Activated CD4-positive, alpha-beta memory T cell treated with anti-CD3 and anti-CD28 coated beads, Interleukin-2, amount 10 ng/mL, durations not matched to agents 7 days and 5 days (primary cell): ENCODE measurements at regions not wholly inside any gene's neighbourhood (a gene's known extent, or its start where the extent isn't known, plus 50 kb on each side); places are given as distances from the start of the nearest gene placed in this dataset.
"Not testable (repeated sequence)": the region's sequence is repeated elsewhere in the genome, so short reads cannot be mapped to it uniquely, and the experiment has no call there.

ENCODE experiments used
- CTCF ChIA-PET: fragments of 350-600 bp; sonication (Branson Sonifier 250); formaldehyde crosslinking; loops from one replicate; lab custom pipeline; 2021; ENCODE audit warnings: antibody characterized with exemption, inconsistent platforms; lab: Charles Lee
- POLR2A ChIA-PET: fragments of 350-600 bp; sonication (Branson Sonifier 250); formaldehyde crosslinking; loops from one replicate; lab custom pipeline; 2021; ENCODE audit warnings: antibody characterized with exemption; lab: Charles Lee
- DNase-seq: peaks from one replicate; pipeline ENCODE4 v3.0.0-alpha.2; 2020
- H3K27ac Mint-ChIP-seq: one replicate; pipeline ENCODE4 v1.8.0; 2021; ENCODE audit warnings: mild to moderate bottlenecking, mixed read lengths
- H3K27me3 Mint-ChIP-seq: one replicate; pipeline ENCODE4 v1.8.0; 2021; ENCODE audit warnings: mixed read lengths
- H3K36me3 Mint-ChIP-seq: one replicate; pipeline ENCODE4 v1.8.0; 2021; ENCODE audit warnings: low read depth, mixed read lengths
- H3K4me1 Mint-ChIP-seq: one replicate; pipeline ENCODE4 v1.8.0; 2021; ENCODE audit warnings: mixed read lengths
- H3K4me3 Mint-ChIP-seq: one replicate; pipeline ENCODE4 v1.8.0; 2021; ENCODE audit warnings: mild to moderate bottlenecking, mixed read lengths
- H3K9me3 Mint-ChIP-seq: one replicate; pipeline ENCODE4 v1.8.0; 2021; ENCODE audit warnings: mixed read lengths

GRCh38 chr14:30373053-30373452 lies 185.9 kb upstream of the G2E3 start:
- H3K27ac Mint-ChIP-seq: no peak overlapping the region
- H3K9me3 Mint-ChIP-seq: no peaks in the 10 kb centered on the region
- H3K4me1 Mint-ChIP-seq: no peaks in the 10 kb centered on the region
- no peak for DNase-seq
- no peak overlapping the region for H3K4me3 Mint-ChIP-seq
- CTCF ChIA-PET: interaction anchor here (2.2 kb wide), 1 partner anchor 11 kb away, joined by 6 read pairs; no protein-coding TSS in a partner anchor
- peaks cover 2% of the 10 kb centered on the region for H3K27me3 Mint-ChIP-seq
- no peaks in the 10 kb centered on the region for H3K36me3 Mint-ChIP-seq
- POLR2A ChIA-PET: no interaction called here

- no peaks in the 10 kb centered on the region for H3K9me3 Mint-ChIP-seq
- POLR2A ChIA-PET: no interaction called here
- no peak overlapping the region for H3K27ac Mint-ChIP-seq
- no peak overlapping the region for H3K4me3 Mint-ChIP-seq
- DNase-seq: no peak
- H3K4me1 Mint-ChIP-seq: no peaks in the 10 kb centered on the region
- H3K27me3 Mint-ChIP-seq: peaks cover 2% of the 10 kb centered on the region
- no peaks in the 10 kb centered on the region for H3K36me3 Mint-ChIP-seq
- CTCF ChIA-PET: interaction anchor here (1.2 to 3.7 kb wide), 3 partner anchors 10 to 147 kb away, joined by 3 to 25 read pairs (median 6); no protein-coding TSS in a partner anchor
Measured at GRCh38 chr14:30373526-30373925, 185.4 kb upstream of the G2E3 start.

- Mint-ChIP-seq H3K9me3 (no peaks in the 10 kb centered on the region), H3K4me3 (no peak overlapping the region), H3K36me3 (no peaks in the 10 kb centered on the region), H3K27me3 (peaks cover 6% of the 10 kb centered on the region), H3K4me1 (no peaks in the 10 kb centered on the region), H3K27ac (no peak overlapping the region)
- ChIA-PET CTCF (interaction anchor here (1.0 to 3.7 kb wide), 6 partner anchors 8 to 145 kb away, joined by 3 to 25 read pairs (median 4); no protein-coding TSS in a partner anchor), POLR2A (no interaction called here)
- peak; percentile 66 for DNase-seq
Measured at GRCh38 chr14:30375296-30375892, 183.6 kb upstream of the G2E3 start.

GRCh38 chr14:30381861-30382480 lies 177.0 kb upstream of the G2E3 start:
- Mint-ChIP-seq H3K27ac (no peak overlapping the region), H3K4me1 (no peaks in the 10 kb centered on the region), H3K36me3 (no peaks in the 10 kb centered on the region), H3K9me3 (no peaks in the 10 kb centered on the region), H3K27me3 (peaks cover 15% of the 10 kb centered on the region), H3K4me3 (no peak overlapping the region)
- no peak for DNase-seq
- ChIA-PET CTCF (no interaction called here), POLR2A (no interaction called here)

GRCh38 chr14:30385925-30386324 lies 173.0 kb upstream of the G2E3 start:
- CTCF ChIA-PET: interaction anchor here (0.7 kb wide), 1 partner anchor 11 kb away, joined by 4 read pairs; no protein-coding TSS in a partner anchor
- Mint-ChIP-seq H3K27me3 (peaks cover 11% of the 10 kb centered on the region), H3K9me3 (no peaks in the 10 kb centered on the region), H3K36me3 (no peaks in the 10 kb centered on the region), H3K4me3 (no peak overlapping the region), H3K4me1 (no peaks in the 10 kb centered on the region), H3K27ac (no peak overlapping the region)
- POLR2A ChIA-PET: no interaction called here
- DNase-seq: no peak

GRCh38 chr14:30387871-30388270 lies 171.1 kb upstream of the G2E3 start:
- CTCF ChIA-PET: no interaction called here
- Mint-ChIP-seq H3K9me3 (no peaks in the 10 kb centered on the region), H3K27me3 (peaks cover 11% of the 10 kb centered on the region), H3K4me1 (no peaks in the 10 kb centered on the region), H3K36me3 (no peaks in the 10 kb centered on the region), H3K27ac (no peak overlapping the region), H3K4me3 (no peak overlapping the region)
- POLR2A ChIA-PET: no interaction called here
- no peak for DNase-seq

- no peak for DNase-seq
- Mint-ChIP-seq H3K27ac (no peak overlapping the region), H3K36me3 (no peaks in the 10 kb centered on the region), H3K9me3 (no peaks in the 10 kb centered on the region), H3K4me3 (no peak overlapping the region), H3K4me1 (no peaks in the 10 kb centered on the region), H3K27me3 (peaks cover 4% of the 10 kb centered on the region)
- ChIA-PET CTCF (no interaction called here), POLR2A (no interaction called here)
Measured at GRCh38 chr14:30389134-30389876, 169.7 kb upstream of the G2E3 start.

GRCh38 chr14:30389877-30390385 lies 169.0 kb upstream of the G2E3 start:
- Mint-ChIP-seq H3K27me3 (peaks cover 4% of the 10 kb centered on the region), H3K27ac (no peak overlapping the region), H3K36me3 (no peaks in the 10 kb centered on the region), H3K9me3 (no peaks in the 10 kb centered on the region), H3K4me3 (no peak overlapping the region), H3K4me1 (no peaks in the 10 kb centered on the region)
- no peak for DNase-seq
- CTCF ChIA-PET: no interaction called here
- POLR2A ChIA-PET: no interaction called here

GRCh38 chr14:30395065-30395464 lies 163.9 kb upstream of the G2E3 start:
- DNase-seq: no peak
- no peaks in the 10 kb centered on the region for H3K4me1 Mint-ChIP-seq
- no peak overlapping the region for H3K27ac Mint-ChIP-seq
- no peaks in the 10 kb centered on the region for H3K36me3 Mint-ChIP-seq
- H3K4me3 Mint-ChIP-seq: no peak overlapping the region
- CTCF ChIA-PET: no interaction called here
- no peaks in the 10 kb centered on the region for H3K27me3 Mint-ChIP-seq
- H3K9me3 Mint-ChIP-seq: no peaks in the 10 kb centered on the region
- POLR2A ChIA-PET: no interaction called here

GRCh38 chr14:30402846-30403245 lies 156.1 kb upstream of the G2E3 start:
- H3K27me3 Mint-ChIP-seq: peaks cover 8% of the 10 kb centered on the region
- DNase-seq: no peak
- no peaks in the 10 kb centered on the region for H3K4me1 Mint-ChIP-seq
- H3K27ac Mint-ChIP-seq: no peak overlapping the region
- ChIA-PET POLR2A (no interaction called here), CTCF (no interaction called here)
- H3K36me3 Mint-ChIP-seq: no peaks in the 10 kb centered on the region
- H3K4me3 Mint-ChIP-seq: no peak overlapping the region
- H3K9me3 Mint-ChIP-seq: no peaks in the 10 kb centered on the region

- POLR2A ChIA-PET: no interaction called here
- Mint-ChIP-seq H3K27me3 (peaks cover 8% of the 10 kb centered on the region), H3K9me3 (no peaks in the 10 kb centered on the region), H3K4me3 (no peak overlapping the region), H3K27ac (no peak overlapping the region), H3K36me3 (no peaks in the 10 kb centered on the region), H3K4me1 (no peaks in the 10 kb centered on the region)
- no peak for DNase-seq
- CTCF ChIA-PET: no interaction called here
Measured at GRCh38 chr14:30403791-30404190, 155.2 kb upstream of the G2E3 start.

- H3K9me3 Mint-ChIP-seq, H3K4me1 Mint-ChIP-seq, H3K27me3 Mint-ChIP-seq, DNase-seq, H3K4me3 Mint-ChIP-seq, H3K27ac Mint-ChIP-seq, H3K36me3 Mint-ChIP-seq, CTCF ChIA-PET, POLR2A ChIA-PET: not testable (repeated sequence)
Measured at GRCh38 chr14:30409508-30410015, 149.4 kb upstream of the G2E3 start.

- H3K4me1 Mint-ChIP-seq: no peaks in the 10 kb centered on the region
- CTCF ChIA-PET: interaction anchor here (1.0 kb wide), 1 partner anchor 13 kb away, joined by 3 read pairs; no protein-coding TSS in a partner anchor
Measured at GRCh38 chr14:30410986-30411385, 148.0 kb upstream of the G2E3 start.

More at GRCh38 chr14:30410986-30411385, 148.0 kb upstream of the G2E3 start:
- no peaks in the 10 kb centered on the region for H3K9me3 Mint-ChIP-seq
- no peak overlapping the region for H3K27ac Mint-ChIP-seq
- no peaks in the 10 kb centered on the region for H3K36me3 Mint-ChIP-seq
- POLR2A ChIA-PET: no interaction called here
- H3K4me3 Mint-ChIP-seq: no peak overlapping the region
- DNase-seq: no peak
- no peaks in the 10 kb centered on the region for H3K27me3 Mint-ChIP-seq
